Dedifferentiated amniotic fluid mesenchymal stem cell (primary cell): ENCODE measurements at regions not wholly inside any gene's neighbourhood (a gene's known extent, or its start where the extent isn't known, plus 50 kb on each side); places are given as distances from the start of the nearest gene placed in this dataset.

Experiments
- DNase-seq: peaks from one replicate; pipeline ENCODE4 v3.0.0-alpha.2; 2016; ENCODE audit errors: extremely low spot score

DNA sequence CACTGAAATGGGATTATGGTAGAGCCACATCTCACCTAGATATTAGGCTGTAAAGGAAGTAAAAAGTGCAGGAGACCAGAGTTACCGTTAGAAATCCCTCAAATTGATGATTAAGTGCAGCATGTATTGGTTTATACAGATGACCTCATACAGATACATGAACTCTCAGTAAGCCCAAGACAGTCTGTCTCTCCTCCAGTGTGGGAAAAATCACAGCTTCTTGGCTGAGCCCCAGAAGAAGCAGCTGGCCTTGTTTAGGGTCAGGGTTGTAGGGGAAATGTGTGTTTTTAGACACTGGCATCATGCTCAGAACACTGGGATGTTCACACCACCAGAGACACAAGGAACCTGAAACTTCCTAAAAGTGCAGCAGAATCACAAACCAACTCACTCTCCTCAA is 135.9 kb downstream of the KATNIP start:
- DNase-seq: no peak

DNA sequence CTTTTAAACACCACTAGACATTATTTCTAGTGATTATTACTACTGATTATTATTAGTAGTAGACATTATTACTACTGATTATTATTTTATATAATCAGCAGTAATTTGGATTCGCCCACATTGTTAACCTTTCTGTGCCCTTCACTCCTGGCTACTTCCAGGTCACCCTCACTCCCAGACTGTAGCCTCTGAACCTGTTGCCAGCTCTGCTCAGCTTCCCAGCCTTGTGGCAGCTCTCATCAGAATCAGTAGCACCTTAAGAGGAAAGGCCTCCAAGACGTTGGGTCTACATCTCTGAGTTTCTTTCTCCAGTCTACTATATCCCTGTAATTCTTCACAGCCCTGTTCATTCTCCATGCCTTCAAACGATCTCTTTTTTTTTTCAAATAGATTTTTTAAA is 137.0 kb downstream of the KATNIP start:
- no peak for DNase-seq

GRCh38 chr16:27687605-27688004 is 137.7 kb downstream of the KATNIP start:
- DNase-seq: no peak

GRCh38 chr16:27689711-27690110 is 139.8 kb downstream of the KATNIP start:
- no peak for DNase-seq

DNA sequence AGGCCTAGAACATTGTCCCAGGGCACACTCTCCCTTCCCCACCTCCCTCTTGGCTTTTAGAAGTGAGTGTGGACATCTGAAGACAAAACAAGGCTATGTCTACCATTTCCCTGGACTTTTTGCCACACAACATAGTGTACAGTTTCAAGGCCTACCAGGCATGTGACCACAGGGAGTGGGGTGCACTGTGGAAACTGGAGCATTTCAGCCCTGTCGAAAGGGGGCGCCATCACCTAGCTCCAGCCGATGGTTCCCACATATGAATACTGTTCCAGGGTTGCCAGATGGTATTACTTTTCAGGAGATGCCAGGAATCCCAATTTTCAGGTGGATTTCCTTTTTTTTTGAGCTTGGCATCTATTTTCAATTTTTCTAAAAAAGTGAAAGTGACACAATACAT is 140.7 kb downstream of the KATNIP start:
- no peak for DNase-seq

- DNase-seq: no peak
Observed at GRCh38 chr16:27691721-27692120, 141.8 kb downstream of the KATNIP start.

GRCh38 chr16:27692576-27692975 is 142.6 kb downstream of the KATNIP start:
- DNase-seq: no peak

DNA sequence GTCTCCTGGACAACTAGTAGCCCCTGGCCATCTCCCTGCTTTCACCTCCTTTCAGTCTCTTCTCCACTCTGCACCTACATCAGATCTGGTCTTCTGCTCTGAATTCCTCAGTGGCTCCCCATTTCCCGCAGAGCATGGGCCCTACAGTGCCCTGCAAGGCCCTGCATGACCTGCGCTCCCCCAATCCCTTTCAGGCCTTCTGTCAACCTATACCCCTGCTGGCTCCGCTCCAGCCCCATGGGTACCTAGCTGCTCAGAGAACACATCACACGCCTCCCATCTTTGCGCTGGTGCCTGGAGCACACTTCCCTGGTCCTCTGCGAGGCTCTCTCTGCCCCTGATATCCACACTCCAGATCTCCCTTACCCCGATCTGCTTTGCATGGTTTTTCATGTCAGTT is 145.2 kb downstream of the KATNIP start:
- DNase-seq: no peak

GRCh38 chr16:27698266-27698665 is 148.3 kb downstream of the KATNIP start:
- no peak for DNase-seq

GRCh38 chr16:27698746-27699145 is 148.8 kb downstream of the KATNIP start:
- no peak for DNase-seq

- DNase-seq: no peak
Observed at GRCh38 chr16:27699540-27699939, 149.6 kb downstream of the KATNIP start.

GRCh38 chr16:27700304-27700995 is 150.5 kb downstream of the KATNIP start:
- no peak for DNase-seq

DNA sequence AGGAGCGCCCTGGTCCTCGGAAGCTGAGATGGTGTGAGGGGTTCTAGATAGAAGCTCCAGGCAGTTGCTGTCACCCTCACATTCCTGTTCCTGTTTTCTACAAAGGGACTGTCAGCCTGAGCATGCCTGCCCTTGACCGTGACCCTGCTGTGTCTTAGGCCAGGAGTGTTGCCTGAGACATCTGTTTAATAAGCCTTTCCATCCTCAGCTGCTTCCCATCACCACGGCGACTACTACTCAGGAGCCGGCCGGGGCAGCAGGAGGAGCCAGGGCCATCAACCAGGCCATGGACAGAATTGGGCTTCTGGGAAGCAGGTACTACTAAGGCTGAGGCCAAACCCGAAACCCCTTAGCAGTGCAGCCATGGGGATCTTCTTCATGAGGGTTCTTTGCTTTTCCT is 151.4 kb downstream of the KATNIP start:
- DNase-seq: no peak

GRCh38 chr16:27703121-27703520 is 153.2 kb downstream of the KATNIP start:
- DNase-seq: no peak

- no peak for DNase-seq
Observed at GRCh38 chr16:27703545-27703944, 153.6 kb downstream of the KATNIP start.

GRCh38 chr16:27704252-27704651 is 154.3 kb downstream of the KATNIP start:
- DNase-seq: no peak

DNA sequence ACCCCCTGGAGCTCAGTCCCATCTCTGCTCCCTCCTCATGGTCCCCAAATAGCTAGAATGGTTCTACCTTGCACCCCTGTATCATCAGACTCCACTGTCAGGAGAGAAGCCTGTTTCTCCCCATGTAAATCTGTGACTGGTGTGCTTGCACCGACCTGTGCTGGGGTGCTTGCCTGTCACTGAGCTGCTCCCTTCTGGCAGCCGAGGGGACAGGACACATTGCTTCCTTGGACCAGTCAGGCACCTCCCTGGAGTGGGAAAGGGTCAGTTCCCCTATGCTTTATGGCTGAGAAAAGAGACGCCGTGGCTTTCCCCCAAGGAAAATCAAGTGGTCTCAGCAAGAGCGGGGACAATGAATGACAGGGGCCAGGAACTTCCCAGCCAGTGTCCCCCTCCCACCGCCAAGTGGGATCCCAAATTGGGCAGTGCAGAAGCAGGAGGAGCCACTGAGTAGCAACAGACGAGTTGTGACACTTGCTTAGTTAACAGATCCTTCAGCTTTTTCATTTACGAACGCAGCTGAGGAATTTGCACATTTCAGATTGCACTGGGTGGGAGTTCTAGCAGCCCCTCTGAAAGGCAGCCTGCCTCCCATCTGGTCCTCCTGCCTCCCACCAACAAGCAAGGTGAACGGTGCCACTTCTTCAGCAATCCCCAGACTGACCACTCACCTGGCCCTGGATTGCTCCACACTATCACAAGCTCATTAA is 156.4 kb downstream of the KATNIP start:
- DNase-seq: no peak

DNA sequence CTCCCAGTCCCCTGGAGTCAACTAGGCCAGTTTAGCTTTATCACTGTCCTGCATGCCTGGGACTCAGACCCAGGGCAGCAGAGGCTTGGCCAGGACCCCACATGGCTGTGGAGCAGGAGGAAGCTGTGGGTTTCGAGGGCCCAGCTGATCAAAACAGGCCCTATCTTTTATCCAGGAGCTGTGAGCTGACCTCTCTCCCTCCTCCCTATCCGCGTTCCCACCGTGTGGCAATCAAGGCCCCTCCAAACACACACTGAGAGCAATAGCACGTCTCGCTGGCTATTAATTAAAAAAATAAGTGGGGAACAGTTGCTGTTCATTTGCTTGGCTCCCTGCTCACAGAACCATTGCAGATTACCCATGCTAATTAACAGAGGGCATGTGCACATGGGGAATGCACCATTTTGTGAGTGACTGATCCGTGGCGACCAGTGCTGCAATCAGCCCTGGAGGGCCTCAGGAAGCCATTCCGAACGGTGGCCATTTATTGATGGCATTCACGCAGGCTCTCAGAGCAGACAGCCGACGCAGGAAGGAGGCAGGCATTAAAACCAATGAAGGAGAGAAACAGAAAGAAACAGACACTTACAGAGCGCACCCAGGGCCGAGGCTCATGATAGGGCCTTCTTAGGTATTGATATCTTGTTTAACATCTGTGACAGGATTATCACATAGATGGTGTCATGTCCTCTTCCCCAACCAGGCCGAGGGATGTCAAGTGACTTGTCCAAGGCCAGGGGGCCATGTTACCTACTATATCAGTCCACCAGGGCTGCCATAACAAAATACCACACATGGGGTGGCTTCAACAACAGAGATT is 157.1 kb downstream of the KATNIP start:
- no peak for DNase-seq

DNA sequence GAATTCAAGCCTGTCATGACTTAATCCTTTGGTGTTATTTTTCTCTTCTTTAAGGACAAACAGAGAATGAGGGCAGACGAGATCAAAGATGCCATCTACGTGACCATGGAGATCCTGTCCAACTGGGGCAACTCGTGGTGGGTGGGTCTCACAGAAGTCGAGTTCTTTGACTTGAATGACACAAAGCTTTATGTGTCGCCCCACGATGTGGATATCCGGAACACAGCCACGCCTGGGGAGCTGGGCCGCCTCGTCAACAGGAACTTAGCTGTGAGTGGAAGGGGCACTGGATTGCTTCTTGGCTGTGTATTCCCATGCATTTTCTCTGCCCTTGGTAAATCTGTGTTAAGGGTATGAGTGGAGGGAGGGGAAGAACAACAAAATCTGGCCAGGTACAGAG is 158.7 kb downstream of the KATNIP start:
- DNase-seq: no peak

GRCh38 chr16:27712251-27712711 is 162.3 kb downstream of the KATNIP start:
- no peak for DNase-seq

- no peak for DNase-seq
Observed at GRCh38 chr16:27717726-27718125, 167.8 kb downstream of the KATNIP start.

DNA sequence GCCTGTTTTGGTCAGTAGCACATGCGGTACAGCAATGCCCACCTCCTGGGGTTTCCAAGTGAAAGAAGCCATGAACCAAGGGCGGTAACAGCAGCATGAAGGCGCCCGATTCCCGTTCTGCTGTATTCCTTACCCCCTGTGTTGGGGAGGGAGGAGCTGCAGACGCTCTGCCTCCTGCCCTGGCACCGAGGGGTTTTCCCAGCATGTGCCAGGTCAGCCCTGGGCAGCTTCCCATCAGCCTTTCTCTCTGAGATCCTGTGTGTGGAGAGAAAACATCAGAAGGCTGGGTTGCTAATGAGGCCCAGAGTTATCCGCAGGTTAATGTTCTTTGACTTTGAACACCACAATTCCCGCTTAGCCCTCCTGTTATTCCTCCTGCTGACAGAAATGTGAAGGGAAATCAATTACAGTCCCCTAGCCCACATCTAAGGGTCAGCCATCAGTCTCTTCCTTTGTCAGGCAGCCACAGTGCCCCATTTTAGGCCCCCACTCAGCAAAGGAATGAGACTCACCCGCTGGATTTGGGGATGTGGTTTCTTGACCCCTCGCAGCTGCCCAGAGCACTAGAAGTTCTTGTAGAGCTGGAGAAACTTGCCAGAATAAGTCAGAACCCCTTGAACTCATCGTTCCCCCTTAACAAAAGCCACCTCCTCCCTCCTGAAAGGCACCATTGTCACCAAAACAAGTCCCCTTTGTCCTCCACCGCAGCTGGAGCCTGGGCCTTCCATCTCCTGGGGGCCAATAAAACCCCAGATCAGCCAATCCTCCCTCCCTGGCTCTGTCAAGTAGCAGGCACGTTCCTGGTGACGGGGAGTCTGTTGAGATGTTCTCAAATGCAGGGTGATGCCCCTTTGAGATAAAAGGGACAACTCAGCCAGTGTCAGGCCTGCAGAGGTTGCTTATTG is 168.5 kb downstream of the KATNIP start:
- DNase-seq: no peak
